Smooth muscle cell (in vitro differentiated cells): ENCODE measurements at regions not wholly inside any gene's neighbourhood (a gene's known extent, or its start where the extent isn't known, plus 50 kb on each side); places are given as distances from the start of the nearest gene placed in this dataset.

ENCODE experiments used
- DNase-seq: peaks from one replicate; lab custom pipeline; 2025; ENCODE audit not compliant: unreplicated experiment; lab: John Stamatoyannopoulos, UW
- H2AFZ ChIP-seq: fragments of 200-600 bp; sonication (generic); 2 replicates; pipeline ENCODE4 v1.6.0; 2016; ENCODE audit warnings: antibody characterized with exemption, low read depth, mild to moderate bottlenecking
- H3F3A ChIP-seq: fragments of 200-600 bp; sonication (generic); 2 replicates; pipeline ENCODE4 v1.6.0; 2017; ENCODE audit warnings: antibody characterized with exemption, low read depth
- H3K27ac ChIP-seq: fragments of 200-600 bp; sonication (generic); 2 replicates; pipeline ENCODE4 v1.5.1; 2016; ENCODE audit warnings: low read depth, mild to moderate bottlenecking
- H3K27me3 ChIP-seq: fragments of 200-600 bp; sonication (generic); 2 replicates; pipeline ENCODE4 v1.6.1; 2016; ENCODE audit warnings: low read depth, mild to moderate bottlenecking
- H3K36me3 ChIP-seq: fragments of 200-600 bp; sonication (generic); 2 replicates; pipeline ENCODE4 v1.5.1; 2016; ENCODE audit warnings: low read depth
- H3K4me1 ChIP-seq: fragments of 200-600 bp; sonication (generic); 2 replicates; pipeline ENCODE4 v1.5.1; 2016; ENCODE audit warnings: low read depth
- H3K4me2 ChIP-seq: fragments of 200-600 bp; sonication (generic); 2 replicates; pipeline ENCODE4 v1.6.0; 2016; ENCODE audit warnings: mild to moderate bottlenecking
- H3K4me3 ChIP-seq: fragments of 200-600 bp; sonication (generic); 2 replicates; pipeline ENCODE4 v1.5.1; 2016; ENCODE audit warnings: mild to moderate bottlenecking
- H3K79me2 ChIP-seq: fragments of 200-600 bp; sonication (generic); 2 replicates; pipeline ENCODE4 v1.6.0; 2016; ENCODE audit warnings: low read depth, mild to moderate bottlenecking
- H3K9ac ChIP-seq: fragments of 200-600 bp; sonication (generic); 2 replicates; pipeline ENCODE4 v1.6.0; 2016; ENCODE audit warnings: low read depth
- H3K9me3 ChIP-seq: fragments of 200-600 bp; sonication (generic); replicated peaks from 2 replicates; pipeline ENCODE4 v1.5.1; 2016; ENCODE audit warnings: low read depth
- H4K20me1 ChIP-seq: fragments of 200-600 bp; sonication (generic); 2 replicates; pipeline ENCODE4 v1.6.0; 2016; ENCODE audit warnings: low read depth
- CTCF ChIP-seq: fragments of 200-600 bp; sonication (generic); IDR thresholded peaks from 2 replicates; pipeline ENCODE4 v1.5.1; 2017; ENCODE audit warnings: borderline replicate concordance, mild to moderate bottlenecking, antibody characterized with exemption; ENCODE audit not compliant: insufficient read depth, poor library complexity, severe bottlenecking
- WGBS: methylation state at CpG from one replicate; pipeline ENCODE4 v1.1.7; 2016; ENCODE audit warnings: low lambda C conversion rate; 5-methylcytosine and 5-hydroxymethylcytosine counted together

- 61% methylated on average over 3 of the region's 3 CpGs for WGBS
- Histone ChIP-seq H3K36me3 (no peaks in the 10 kb centered on the region), H3K9me3 (no peaks in the 10 kb centered on the region), H3K4me3 (no peak overlapping the region), H3K79me2 (no peaks in the 10 kb centered on the region), H3K4me2 (no peak overlapping the region), H3K27ac (no peak overlapping the region), H4K20me1 (no peaks in the 10 kb centered on the region), H3K27me3 (no peaks in the 10 kb centered on the region), H2AFZ (no peak overlapping the region), H3K4me1 (no peaks in the 10 kb centered on the region), H3F3A (no peaks in the 10 kb centered on the region), H3K9ac (no peak overlapping the region)
- DNase-seq = no peak
- TF ChIP-seq CTCF = no peak
Observed at GRCh38 chr7:145557805-145558204, 558.8 kb upstream of the CNTNAP2 start.

GRCh38 chr7:145543242-145543641, 573.4 kb upstream of the CNTNAP2 start:
- H3K27me3 ChIP-seq = no peaks in the 10 kb centered on the region
- 74% methylated on average over 2 of the region's 2 CpGs for WGBS
- no peaks in the 10 kb centered on the region for H4K20me1 ChIP-seq
- no peaks in the 10 kb centered on the region for H3K79me2 ChIP-seq
- DNase-seq = no peak
- H3K4me2 ChIP-seq = no peak overlapping the region
- no peak for TF ChIP-seq CTCF
- H3K27ac ChIP-seq = no peak overlapping the region
- H3K9me3 ChIP-seq = no peaks in the 10 kb centered on the region
- H3K36me3 ChIP-seq = no peaks in the 10 kb centered on the region
- no peak overlapping the region for H3K4me3 ChIP-seq
- H2AFZ ChIP-seq = no peak overlapping the region
- no peaks in the 10 kb centered on the region for H3K4me1 ChIP-seq
- no peaks in the 10 kb centered on the region for H3F3A ChIP-seq
- H3K9ac ChIP-seq = no peak overlapping the region

- no peaks in the 10 kb centered on the region for H3K9me3 ChIP-seq
- H3F3A ChIP-seq = no peaks in the 10 kb centered on the region
- no peak overlapping the region for H3K4me2 ChIP-seq
Observed at GRCh38 chr7:145539910-145540309, 576.7 kb upstream of the CNTNAP2 start.

More at GRCh38 chr7:145539910-145540309, 576.7 kb upstream of the CNTNAP2 start:
- Histone ChIP-seq H3K4me1 (no peaks in the 10 kb centered on the region), H3K79me2 (no peaks in the 10 kb centered on the region), H4K20me1 (no peaks in the 10 kb centered on the region), H3K4me3 (no peak overlapping the region), H3K9ac (no peak overlapping the region), H3K27ac (no peak overlapping the region), H3K27me3 (no peaks in the 10 kb centered on the region), H2AFZ (no peak overlapping the region), H3K36me3 (no peaks in the 10 kb centered on the region)
- no peak for DNase-seq
- 64% methylated on average over 2 of the region's 2 CpGs for WGBS
- TF ChIP-seq CTCF = no peak
